HUES6 (cell line): ENCODE measurements at regions not wholly inside any gene's neighbourhood (a gene's known extent, or its start where the extent isn't known, plus 50 kb on each side); places are given as distances from the start of the nearest gene placed in this dataset.

ENCODE experiments used
- H3K27ac ChIP-seq: 2 replicates; pipeline ENCODE4 v1.7.0; 2013; ENCODE audit warnings: low read depth, mild to moderate bottlenecking, low read length, inconsistent platforms
- H3K27me3 ChIP-seq: 2 replicates; pipeline ENCODE4 v1.6.1; 2013; ENCODE audit warnings: low read length; ENCODE audit not compliant: control insufficient read depth, insufficient read depth
- H3K36me3 ChIP-seq: 2 replicates; pipeline ENCODE4 v1.6.1; 2013; ENCODE audit warnings: low read length; ENCODE audit not compliant: control insufficient read depth, insufficient read depth
- H3K4me1 ChIP-seq: 2 replicates; pipeline ENCODE4 v1.6.1; 2013; ENCODE audit warnings: low read length; ENCODE audit not compliant: control insufficient read depth, insufficient read depth
- H3K4me3 ChIP-seq: 2 replicates; pipeline ENCODE4 v1.5.1; 2013; ENCODE audit warnings: low read depth, low read length
- H3K9ac ChIP-seq: one replicate; pipeline ENCODE4 v1.6.1; 2013; ENCODE audit warnings: mild to moderate bottlenecking, low read length
- H3K9me3 ChIP-seq: 2 replicates; pipeline ENCODE4 v1.6.1; 2013; ENCODE audit warnings: low read depth, low read length; ENCODE audit not compliant: control insufficient read depth, insufficient read depth

DNA sequence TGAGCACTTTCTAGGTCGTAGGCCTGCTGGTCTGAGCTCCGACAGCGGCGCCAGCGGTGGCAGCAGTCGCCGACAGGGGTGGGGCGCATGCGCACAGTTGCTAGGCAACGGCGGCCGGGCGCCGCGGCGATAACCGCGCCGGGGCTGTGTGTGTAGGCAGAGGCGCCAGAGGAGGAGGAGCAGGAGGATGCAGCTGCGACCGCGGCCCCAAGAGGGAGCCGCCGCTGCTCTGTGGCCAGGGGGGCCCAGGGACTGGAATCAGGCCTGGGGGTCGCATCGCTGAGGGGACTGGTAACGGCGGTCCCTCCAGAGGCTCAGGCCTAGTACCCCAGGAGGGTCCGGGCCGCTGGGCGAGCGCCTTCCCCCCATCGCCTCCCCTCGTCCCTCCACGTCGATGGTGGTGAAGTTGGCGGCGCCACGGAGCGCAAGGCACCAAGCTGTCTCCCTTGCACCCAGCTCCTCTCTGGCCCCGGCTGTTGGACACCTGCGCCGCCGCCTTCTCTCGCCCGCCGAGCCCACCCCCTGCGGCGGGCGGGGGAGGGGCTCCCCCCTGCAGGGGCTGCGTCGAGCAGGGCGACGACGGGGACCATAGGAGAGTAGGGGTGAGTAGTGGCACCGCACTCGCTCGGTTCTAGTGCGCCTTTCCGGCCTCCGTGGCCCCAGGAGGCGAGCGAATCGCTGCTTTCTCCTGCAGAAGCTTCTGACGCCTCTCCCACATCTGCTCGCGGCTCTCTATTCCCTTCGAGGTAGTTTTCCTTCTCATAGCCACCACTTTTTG, 58.6 kb upstream of the ZC4H2 start, which contains the start of gene ZC3H12B:
ZC3H12B (plus strand) TSS at position 159 of the 778 bp plus-strand sequence.
- no peaks in the 10 kb centered on the region for H3K36me3 ChIP-seq
- peaks cover 2% of the 10 kb centered on the region; the same call in 1 of the 2 replicates for H3K4me1 ChIP-seq
- H3K9ac ChIP-seq: peak within 1 kb of the TSS; percentile 65
- H3K27me3 ChIP-seq: no peaks in the 10 kb centered on the region
- peaks cover 3% of the 10 kb centered on the region; the same call in 1 of the 2 replicates for H3K9me3 ChIP-seq
- peak within 1 kb of the TSS; percentile 44; the same call in 1 of the 2 replicates for H3K27ac ChIP-seq
- H3K4me3 ChIP-seq: peak within 1 kb of the TSS; percentile 66

DNA sequence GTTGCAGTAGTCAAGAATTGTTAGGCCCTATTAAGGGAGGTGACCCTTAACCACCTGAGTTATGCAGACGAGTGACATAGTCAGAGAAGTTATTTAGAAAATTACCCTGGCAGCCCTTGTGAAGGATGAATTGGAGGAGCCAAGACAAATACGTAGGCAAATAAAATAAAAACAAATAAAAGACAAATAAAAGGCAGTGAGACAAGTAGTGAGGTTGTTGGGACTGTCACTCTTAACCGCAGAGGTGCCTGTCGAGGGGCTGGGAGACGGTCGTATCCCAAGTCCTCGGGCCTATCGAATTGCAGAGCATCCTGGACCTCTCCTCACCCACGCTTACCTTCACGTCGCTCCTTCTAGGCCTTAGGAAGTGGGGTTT, 58.0 kb upstream of the ZC4H2 start:
- peak overlapping the region; percentile 66 for H3K4me3 ChIP-seq
- no peak overlapping the region for H3K27ac ChIP-seq
- H3K4me1 ChIP-seq: peaks cover 2% of the 10 kb centered on the region; the same call in 1 of the 2 replicates

More for the DNA sequence above, 58.0 kb upstream of the ZC4H2 start:
- Histone ChIP-seq H3K27me3 (no peaks in the 10 kb centered on the region), H3K9me3 (peaks cover 3% of the 10 kb centered on the region; the same call in 1 of the 2 replicates), H3K9ac (peak overlapping the region; percentile 65), H3K36me3 (no peaks in the 10 kb centered on the region)
